OCI-M2 (cell line): ENCODE measurements at regions not wholly inside any gene's neighbourhood (a gene's known extent, or its start where the extent isn't known, plus 50 kb on each side); places are given as distances from the start of the nearest gene placed in this dataset.

ENCODE experiments used
- DNase-seq: peaks from one replicate; lab custom pipeline; 2025; ENCODE audit not compliant: unreplicated experiment; lab: John Stamatoyannopoulos, UW

DNA sequence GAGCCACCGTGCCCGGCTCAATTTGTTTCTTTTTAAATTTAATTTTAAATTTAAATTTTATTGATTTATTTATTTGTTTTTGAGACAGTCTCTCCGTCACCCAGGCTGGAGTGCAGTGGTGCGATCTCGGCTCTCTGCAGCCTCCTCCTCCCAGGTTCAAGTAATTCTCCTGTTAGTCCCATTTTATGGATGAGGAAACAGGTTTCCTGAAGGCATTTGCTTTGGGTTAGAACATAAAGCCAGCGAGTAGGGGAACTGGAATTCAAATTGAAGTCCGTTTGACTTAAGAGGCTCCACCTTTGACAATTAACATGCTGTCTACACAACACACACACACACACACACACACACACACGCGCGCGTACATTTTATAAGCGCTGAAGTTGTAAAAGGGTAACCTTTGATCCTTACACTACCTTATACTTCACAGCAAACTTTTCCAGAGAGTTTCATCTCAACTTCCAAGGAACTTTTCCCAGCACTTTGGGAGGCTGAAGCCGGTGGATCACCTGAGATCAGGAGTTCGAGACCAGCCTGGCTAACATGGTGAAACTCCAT is 232.0 kb downstream of the BCAS1 start:
- DNase-seq: no peak

GRCh38 chr20:53837126-53837826 is 233.1 kb downstream of the BCAS1 start:
- no peak for DNase-seq

GRCh38 chr20:53834749-53835148 is 235.6 kb downstream of the BCAS1 start:
- no peak for DNase-seq

DNA sequence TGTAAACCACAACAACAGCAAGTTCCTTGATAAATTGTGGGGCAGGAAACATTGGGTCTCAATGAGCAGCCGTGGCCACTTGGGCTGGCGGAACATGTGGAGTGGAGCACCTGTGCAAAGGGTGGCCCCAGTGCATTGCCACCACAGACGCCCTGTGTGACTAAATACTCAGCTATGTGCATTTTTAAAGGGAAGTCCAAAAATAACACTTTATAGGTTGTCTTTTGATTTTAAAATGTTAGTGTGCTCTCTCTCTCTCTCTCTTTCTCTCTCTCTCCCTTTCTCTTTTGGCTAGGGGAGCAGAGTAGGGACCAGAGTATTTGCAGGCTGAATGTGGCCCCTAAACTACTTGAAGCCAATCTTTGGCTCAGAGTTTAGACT is 236.3 kb downstream of the BCAS1 start:
- DNase-seq: no peak

- no peak for DNase-seq
Observed at GRCh38 chr20:53833333-53834061, 236.9 kb downstream of the BCAS1 start.

DNA sequence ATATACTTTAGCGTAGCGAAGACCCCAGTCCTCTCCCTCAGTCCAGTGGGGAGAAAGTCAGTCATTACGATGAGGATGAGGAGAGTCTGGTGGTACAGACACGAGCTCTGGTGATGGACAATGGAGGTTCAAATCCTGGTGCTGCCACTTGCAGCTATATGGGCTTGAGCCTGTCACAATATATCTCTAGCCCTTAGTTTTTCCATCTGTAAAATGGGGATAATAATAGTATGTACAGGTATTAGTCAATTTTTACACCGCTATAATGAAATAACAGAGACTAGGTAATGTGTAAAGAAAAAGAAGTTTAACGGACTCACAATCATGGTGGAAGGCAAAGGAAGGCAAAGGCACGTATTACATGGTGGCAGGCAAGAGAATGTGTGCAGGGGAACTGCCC is 237.9 kb downstream of the BCAS1 start:
- DNase-seq: no peak

DNA sequence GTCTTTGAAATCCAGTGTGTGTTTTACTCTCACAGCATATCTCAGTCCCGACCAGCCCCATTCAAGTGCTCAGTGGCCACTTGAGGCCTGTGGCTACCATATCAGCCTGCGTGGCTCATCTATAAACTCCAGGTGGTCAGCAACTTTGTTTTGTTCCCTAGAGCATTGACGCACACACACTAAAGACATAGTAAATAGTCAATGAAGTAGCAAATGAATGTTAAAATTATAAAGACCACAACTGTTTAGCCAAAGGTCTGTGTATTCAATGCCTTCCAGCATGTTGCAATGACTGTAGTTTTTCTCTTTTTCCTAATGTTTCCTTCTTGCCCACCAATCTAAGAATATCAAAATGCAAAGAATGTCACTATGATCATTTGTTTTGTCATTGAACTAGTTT is 238.2 kb upstream of the ZNF217 start:
- no peak for DNase-seq

DNA sequence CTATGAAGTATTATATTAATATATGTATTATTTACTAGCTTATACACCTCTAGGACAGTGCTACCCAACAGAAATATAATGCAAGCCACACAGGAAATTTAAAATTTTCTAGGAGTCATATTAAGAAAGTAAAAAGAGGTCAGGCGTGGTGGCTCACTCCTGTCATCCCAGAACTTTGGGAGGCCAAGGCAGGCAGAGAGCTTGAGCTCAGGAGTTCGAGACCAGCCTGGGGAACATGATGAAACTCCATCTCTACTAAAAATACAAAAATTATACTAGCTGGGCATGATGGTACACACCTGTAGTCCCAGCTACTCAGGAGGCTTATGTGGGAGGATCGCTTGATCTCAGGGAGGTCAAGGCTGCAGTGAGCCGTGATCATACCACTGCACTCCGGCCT is 237.6 kb upstream of the ZNF217 start:
- DNase-seq: no peak

DNA sequence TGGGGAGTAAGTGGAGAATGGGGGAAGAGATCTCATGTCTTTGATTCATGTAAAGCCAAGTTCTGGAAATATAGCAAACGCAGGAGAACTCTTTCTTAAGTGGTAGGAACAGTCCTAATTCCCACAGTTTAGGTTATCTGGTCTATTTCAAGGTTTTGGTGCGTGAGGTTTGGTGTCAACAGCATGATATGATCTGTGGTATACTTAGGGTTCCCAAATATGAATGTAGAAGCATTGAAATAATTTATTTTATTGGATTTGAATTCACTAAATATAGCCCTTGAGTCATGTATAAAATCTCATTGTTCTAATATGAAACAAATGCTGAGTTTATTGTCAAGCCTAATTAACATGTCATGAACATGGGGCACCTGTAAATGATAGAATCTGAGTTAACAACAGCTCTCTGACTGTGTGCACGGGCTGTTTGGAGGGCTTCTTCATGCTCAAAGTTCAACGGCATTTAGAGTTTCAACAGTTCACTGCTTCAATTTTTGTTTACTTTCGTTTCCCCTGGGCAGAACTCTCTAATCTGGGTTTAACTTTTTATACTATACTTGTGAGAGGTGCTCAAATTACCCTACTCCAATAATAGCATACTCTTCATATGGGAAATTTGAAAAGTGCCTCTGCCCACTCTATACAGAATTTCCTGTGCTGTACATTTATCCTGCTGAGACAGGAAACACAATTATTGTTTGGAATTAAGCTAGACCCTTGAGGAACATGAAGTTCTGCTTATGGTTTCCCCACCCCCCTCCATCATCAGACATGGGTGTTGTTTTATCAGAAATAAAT is 236.3 kb upstream of the ZNF217 start:
- no peak for DNase-seq

DNA sequence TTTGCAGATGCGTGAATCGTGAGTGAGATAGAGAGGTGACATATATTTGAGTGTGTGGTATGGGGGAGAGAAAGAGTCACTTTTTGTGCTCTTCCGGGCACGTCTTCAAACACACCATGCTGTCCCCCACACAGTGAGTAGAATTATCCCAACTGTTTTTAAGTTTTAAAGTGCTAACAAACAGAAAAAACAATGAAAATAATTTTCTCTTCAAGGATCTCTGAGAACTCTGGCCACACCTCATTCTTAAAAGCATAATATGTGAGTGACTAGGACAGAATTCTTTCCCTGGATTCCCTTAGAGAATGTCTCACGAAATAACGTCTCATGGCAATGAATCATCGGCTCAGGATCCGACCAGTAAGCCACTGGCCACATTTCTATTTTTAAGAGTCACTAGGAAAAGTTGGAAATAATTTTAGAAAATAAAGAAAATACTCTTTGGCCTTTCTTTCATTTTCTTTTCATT is 235.7 kb upstream of the ZNF217 start:
- no peak for DNase-seq

GRCh38 chr20:53828682-53829254 is 235.1 kb upstream of the ZNF217 start:
- no peak for DNase-seq

GRCh38 chr20:53828088-53828681 is 234.5 kb upstream of the ZNF217 start:
- DNase-seq: no peak

GRCh38 chr20:53827292-53828087 is 233.9 kb upstream of the ZNF217 start:
- DNase-seq: no peak

- DNase-seq: no peak
Observed at GRCh38 chr20:53826597-53827291, 233.1 kb upstream of the ZNF217 start.

- DNase-seq: no peak
Observed at GRCh38 chr20:53826090-53826489, 232.5 kb upstream of the ZNF217 start.

- no peak for DNase-seq
Observed at GRCh38 chr20:53825282-53825681, 231.6 kb upstream of the ZNF217 start.

DNA sequence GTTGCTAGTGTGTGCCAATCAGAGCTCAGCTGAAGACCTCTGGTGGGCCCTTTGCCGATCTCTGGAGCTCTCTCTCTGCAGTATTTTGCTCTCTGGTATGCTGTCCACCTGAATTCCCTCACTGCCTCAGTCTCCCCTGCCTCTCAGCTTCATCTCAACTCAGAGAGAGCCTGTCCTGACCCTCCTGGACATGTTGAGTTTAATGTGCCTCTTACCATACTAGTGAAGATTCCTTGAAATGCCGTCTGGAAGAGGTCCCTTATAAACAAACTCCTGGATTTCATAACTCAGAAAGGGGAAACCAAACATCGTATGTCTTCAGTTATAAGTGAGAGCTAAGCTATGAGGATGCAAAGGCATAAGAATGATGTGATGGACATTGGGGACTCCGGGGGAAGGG is 231.1 kb upstream of the ZNF217 start:
- no peak for DNase-seq

DNA sequence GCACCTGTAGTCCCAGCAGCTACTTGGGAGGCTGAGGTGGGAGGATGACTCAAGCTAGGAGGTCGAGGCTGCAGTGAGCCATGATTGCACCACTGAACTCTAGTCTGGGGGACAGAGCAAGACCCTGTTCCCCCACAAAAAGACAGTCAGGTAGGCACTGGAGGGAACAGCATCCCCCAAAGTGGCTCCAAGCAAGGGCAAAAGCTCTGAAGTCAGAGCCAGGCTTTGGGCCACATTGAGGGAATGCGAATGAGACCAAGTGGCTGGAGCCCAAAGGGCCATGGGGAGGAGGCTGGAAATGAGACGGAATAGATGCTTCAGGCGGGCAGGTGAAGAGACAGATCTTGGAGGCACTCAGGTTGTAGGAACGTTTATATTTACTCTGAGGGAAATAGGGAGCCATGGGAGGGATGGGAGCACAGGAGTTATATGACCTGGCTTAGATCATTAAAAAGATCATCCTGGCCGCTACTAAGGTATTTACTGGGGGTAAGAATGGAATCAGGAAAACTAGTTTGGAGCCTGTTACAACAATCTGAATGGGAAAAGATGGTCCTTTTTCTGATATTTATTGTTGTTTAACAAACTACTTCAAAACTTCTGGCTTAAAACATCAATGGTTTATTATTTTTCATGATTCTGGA is 229.6 kb upstream of the ZNF217 start:
- no peak for DNase-seq

- DNase-seq: no peak
Observed at GRCh38 chr20:53822534-53822933, 228.9 kb upstream of the ZNF217 start.
